ENCODE measurements at regions not wholly inside any gene's neighbourhood (a gene's known extent, or its start where the extent isn't known, plus 50 kb on each side); places are given as distances from the start of the nearest gene placed in this dataset.
"Not testable (repeated sequence)": the region's sequence is repeated elsewhere in the genome, so short reads cannot be mapped to it uniquely, and the experiment has no call there.

DNA sequence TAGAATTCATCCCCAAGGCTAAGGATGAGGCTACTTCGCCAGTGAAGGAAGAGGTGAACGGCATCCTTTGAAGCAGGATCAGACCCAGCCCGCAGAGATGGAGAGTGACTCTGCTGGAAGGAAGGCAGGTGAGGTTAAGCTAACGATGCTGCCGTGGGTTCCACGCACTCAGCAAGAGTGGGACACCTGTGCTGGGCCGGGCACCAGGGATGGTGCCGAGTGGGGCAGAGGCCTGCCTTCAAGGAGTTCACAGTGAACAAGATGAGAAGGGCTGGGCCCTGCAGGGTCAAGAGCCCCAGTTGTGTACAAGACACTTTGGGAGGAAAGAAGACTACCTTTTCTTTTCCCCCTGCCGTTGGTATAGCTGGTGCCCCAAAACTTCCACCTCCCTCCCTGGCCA, 606.6 kb downstream of the LIG4 start:
- Mint-ChIP-seq H3K4me1 (ENCODE audit: low read depth) (no peaks in the 10 kb centered on the region), H3K27ac (ENCODE audit: unreplicated experiment) (no peak overlapping the region), H3K4me3 (ENCODE audit: unreplicated experiment) (no peak overlapping the region), H3K27me3 (ENCODE audit: low read depth) (peaks cover 3% of the 10 kb centered on the region), H3K9me3 (ENCODE audit: low read depth) (no peaks in the 10 kb centered on the region), H3K36me3 (ENCODE audit: low read depth) (no peaks in the 10 kb centered on the region)
- peak; percentile 59 for DNase-seq (ENCODE audit: low spot score)
- TF ChIP-seq CTCF (IDR thresholded peaks at IDR 0.05): no peak

GRCh38 chr13:107600971-107601370, 614.4 kb downstream of the LIG4 start:
- H3K4me1 Mint-ChIP-seq (ENCODE audit: low read depth): no peaks in the 10 kb centered on the region
- H3K27ac Mint-ChIP-seq (ENCODE audit: unreplicated experiment): no peak overlapping the region
- no peak for DNase-seq (ENCODE audit: low spot score)
- no peak overlapping the region for H3K4me3 Mint-ChIP-seq (ENCODE audit: unreplicated experiment)
- TF ChIP-seq CTCF (IDR thresholded peaks at IDR 0.05): no peak
- no peaks in the 10 kb centered on the region for H3K36me3 Mint-ChIP-seq (ENCODE audit: low read depth)
- no peaks in the 10 kb centered on the region for H3K9me3 Mint-ChIP-seq (ENCODE audit: low read depth)
- H3K27me3 Mint-ChIP-seq (ENCODE audit: low read depth): no peaks in the 10 kb centered on the region

DNA sequence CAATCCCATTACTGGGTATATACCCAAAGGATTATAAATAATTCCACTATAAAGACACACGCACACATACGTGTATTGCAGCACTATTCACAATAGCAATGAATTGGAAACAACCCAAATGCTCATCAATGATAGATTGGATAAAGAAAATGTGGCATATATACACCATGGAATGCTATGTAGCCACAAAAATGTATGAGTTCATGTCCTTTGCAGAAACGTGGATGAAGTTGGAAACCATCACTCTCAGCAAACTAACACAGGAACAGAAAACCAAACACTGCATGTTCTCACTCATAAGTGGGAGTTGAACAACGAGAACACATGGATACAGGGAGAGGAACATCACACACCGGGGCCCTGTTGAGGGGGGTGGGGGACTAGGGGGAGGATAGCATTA, 619.0 kb downstream of the LIG4 start:
- H3K36me3 Mint-ChIP-seq (ENCODE audit: low read depth); H3K4me3 Mint-ChIP-seq (ENCODE audit: unreplicated experiment); H3K27me3 Mint-ChIP-seq (ENCODE audit: low read depth): not testable (repeated sequence)

GRCh38 chr13:107590556-107590955, 624.8 kb downstream of the LIG4 start:
- Mint-ChIP-seq H3K4me1 (ENCODE audit: low read depth) (no peaks in the 10 kb centered on the region), H3K36me3 (ENCODE audit: low read depth) (no peaks in the 10 kb centered on the region), H3K4me3 (ENCODE audit: unreplicated experiment) (no peak overlapping the region), H3K27ac (ENCODE audit: unreplicated experiment) (no peak overlapping the region), H3K9me3 (ENCODE audit: low read depth) (no peaks in the 10 kb centered on the region), H3K27me3 (ENCODE audit: low read depth) (no peaks in the 10 kb centered on the region)
- no peak for DNase-seq (ENCODE audit: low spot score)
- TF ChIP-seq CTCF (IDR thresholded peaks at IDR 0.05): no peak

More for the DNA sequence above, 619.0 kb downstream of the LIG4 start:
- DNase-seq (ENCODE audit: low spot score); H3K27ac Mint-ChIP-seq (ENCODE audit: unreplicated experiment); H3K9me3 Mint-ChIP-seq (ENCODE audit: low read depth); H3K4me1 Mint-ChIP-seq (ENCODE audit: low read depth): not testable (repeated sequence)

DNA sequence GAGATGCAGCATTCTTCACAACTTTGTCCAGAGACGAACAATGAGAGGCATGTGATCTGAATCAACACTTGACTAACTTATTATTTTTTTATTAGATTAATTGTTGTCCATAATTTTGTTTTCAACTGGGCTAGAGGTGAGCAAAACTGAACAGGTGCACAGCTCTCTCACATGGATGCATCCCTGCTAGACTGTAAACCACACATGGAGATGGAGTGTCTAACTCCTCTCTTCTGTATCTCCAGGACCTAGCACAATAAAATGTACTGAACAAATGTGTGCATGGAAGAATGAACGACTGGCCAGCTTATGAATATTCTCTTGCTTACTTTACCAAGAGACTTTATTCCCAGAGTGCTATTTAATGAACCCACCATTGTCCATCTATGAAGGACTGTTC, 627.7 kb downstream of the LIG4 start:
- Mint-ChIP-seq H3K9me3 (ENCODE audit: low read depth) (no peaks in the 10 kb centered on the region), H3K27ac (ENCODE audit: unreplicated experiment) (no peak overlapping the region), H3K36me3 (ENCODE audit: low read depth) (no peaks in the 10 kb centered on the region), H3K27me3 (ENCODE audit: low read depth) (no peaks in the 10 kb centered on the region), H3K4me1 (ENCODE audit: low read depth) (no peaks in the 10 kb centered on the region), H3K4me3 (ENCODE audit: unreplicated experiment) (no peak overlapping the region)
- TF ChIP-seq CTCF (IDR thresholded peaks at IDR 0.05): no peak
- no peak for DNase-seq (ENCODE audit: low spot score)

GRCh38 chr13:107586216-107586615, 629.1 kb downstream of the LIG4 start:
- no peak overlapping the region for H3K27ac Mint-ChIP-seq (ENCODE audit: unreplicated experiment)
- no peak overlapping the region for H3K4me3 Mint-ChIP-seq (ENCODE audit: unreplicated experiment)
- TF ChIP-seq CTCF (IDR thresholded peaks at IDR 0.05): no peak
- no peak for DNase-seq (ENCODE audit: low spot score)
- H3K27me3 Mint-ChIP-seq (ENCODE audit: low read depth): no peaks in the 10 kb centered on the region
- H3K36me3 Mint-ChIP-seq (ENCODE audit: low read depth): no peaks in the 10 kb centered on the region
- no peaks in the 10 kb centered on the region for H3K9me3 Mint-ChIP-seq (ENCODE audit: low read depth)
- no peaks in the 10 kb centered on the region for H3K4me1 Mint-ChIP-seq (ENCODE audit: low read depth)

All from chondrocyte (in vitro differentiated cells).